AG04449 (cell line): ENCODE measurements at regions not wholly inside any gene's neighbourhood (a gene's known extent, or its start where the extent isn't known, plus 50 kb on each side); places are given as distances from the start of the nearest gene placed in this dataset.
"Not testable (repeated sequence)": the region's sequence is repeated elsewhere in the genome, so short reads cannot be mapped to it uniquely, and the experiment has no call there.

ENCODE experiments used
- CTCF ChIA-PET: fragments of 350-600 bp; formaldehyde crosslinking; extraction: SDS; loops from one replicate; lab custom pipeline; 2021; ENCODE audit warnings: antibody characterized with exemption; lab: Yijun Ruan, JAX
- POLR2A ChIA-PET: fragments of 400-600, 350-600 bp; formaldehyde crosslinking; extraction: SDS; loops from one replicate; lab custom pipeline; 2020; ENCODE audit warnings: antibody characterized with exemption, inconsistent platforms; lab: Yijun Ruan, JAX
- DNase-seq: peaks from one replicate; pipeline ENCODE4 v3.0.0-alpha.2; 2010; ENCODE audit warnings: low read depth, low spot score
- H3K4me3 ChIP-seq: 2 replicates; pipeline ENCODE4 v1.5.1; 2011; ENCODE audit warnings: low read depth, mild to moderate bottlenecking, control low read depth, low read length
- CTCF ChIP-seq: IDR thresholded peaks from one replicate; pipeline ENCODE4 v1.5.1; 2011; ENCODE audit warnings: mild to moderate bottlenecking, moderate library complexity, low read length, control low read depth, inconsistent platforms; ENCODE audit not compliant: insufficient read depth; ENCODE audit errors: missing control alignments

GRCh38 chr1:86633306-86633838, 71.0 kb upstream of the SH3GLB1 start:
- POLR2A ChIA-PET, DNase-seq, H3K4me3 ChIP-seq, CTCF ChIA-PET: not testable (repeated sequence)

- POLR2A ChIA-PET: no interaction called here
- no peak for DNase-seq
- TF ChIP-seq CTCF: no peak
- no peak overlapping the region for H3K4me3 ChIP-seq
- CTCF ChIA-PET: no interaction called here
Observed at GRCh38 chr1:86633921-86634320, 70.5 kb upstream of the SH3GLB1 start.

- no peak overlapping the region for H3K4me3 ChIP-seq
- ChIA-PET CTCF (no interaction called here), POLR2A (no interaction called here)
- no peak for TF ChIP-seq CTCF
- no peak for DNase-seq
Observed at GRCh38 chr1:86636898-86637297, 67.5 kb upstream of the SH3GLB1 start.

GRCh38 chr1:86640161-86640670, 64.2 kb upstream of the SH3GLB1 start:
- TF ChIP-seq CTCF: no peak
- no peak overlapping the region for H3K4me3 ChIP-seq
- no peak for DNase-seq
- ChIA-PET POLR2A (no interaction called here), CTCF (no interaction called here)

- CTCF ChIA-PET: no interaction called here
- no peak for TF ChIP-seq CTCF
- no peak overlapping the region for H3K4me3 ChIP-seq
- DNase-seq: no peak
- POLR2A ChIA-PET: no interaction called here
Observed at GRCh38 chr1:86641318-86641717, 63.1 kb upstream of the SH3GLB1 start.

- H3K4me3 ChIP-seq, POLR2A ChIA-PET, CTCF ChIA-PET, DNase-seq: not testable (repeated sequence)
Observed at GRCh38 chr1:86644655-86645054, 59.7 kb upstream of the SH3GLB1 start.

GRCh38 chr1:86645851-86646250, 58.5 kb upstream of the SH3GLB1 start:
- TF ChIP-seq CTCF: no peak
- no peak for DNase-seq
- ChIA-PET POLR2A (no interaction called here), CTCF (no interaction called here)
- no peak overlapping the region for H3K4me3 ChIP-seq

- POLR2A ChIA-PET: no interaction called here
- no peak for TF ChIP-seq CTCF
- no peak overlapping the region for H3K4me3 ChIP-seq
- CTCF ChIA-PET: no interaction called here
- DNase-seq: no peak
Observed at GRCh38 chr1:86646256-86646655, 58.1 kb upstream of the SH3GLB1 start.
